Pancreas (tissue), 10 donors: ENCODE measurements at regions not wholly inside any gene's neighbourhood (a gene's known extent, or its start where the extent isn't known, plus 50 kb on each side); places are given as distances from the start of the nearest gene placed in this dataset.
"Not testable (repeated sequence)": the region's sequence is repeated elsewhere in the genome, so short reads cannot be mapped to it uniquely, and the experiment has no call there.

ENCODE experiments used
- ATAC-seq, 4 donors: fragments of 200-7000 bp; cut with Tn5 transposase; one replicate each; pipeline versions ENCODE4 v1.8.0 to v1.9.1; 2020; ENCODE audit warnings: mild to moderate bottlenecking in 4 of 4, moderate library complexity in 4 of 4
- DNase-seq, 6 donors: peaks; one replicate each; pipeline ENCODE4 v3.0.0-alpha.2; 2020
- FAIRE-seq: peaks from 2 replicates; lab custom pipeline; 2012; peaks lifted over from hg19 to GRCh38; lab: Jason Lieb, UNC
- H3K27ac ChIP-seq, 4 donors: fragments of 200-600 bp; sonication (generic); 1 replicate in 3 of 4; 2 replicates in 1 of 4; pipeline versions ENCODE4 v1.5.0 to v1.8.0; 2020
- H3K27me3 ChIP-seq, 4 donors: fragments of 200-600 bp; one replicate each; pipeline ENCODE4 v1.8.0; 2021
- H3K36me3 ChIP-seq, 3 donors: fragments of 200-600 bp; sonication (generic) in 1 of 3; one replicate each; pipeline versions ENCODE4 v1.5.0 to v1.8.0; 2020 to 2021
- H3K4me1 ChIP-seq, 3 donors: fragments of 200-600 bp; one replicate each; pipeline ENCODE4 v1.8.0; 2021
- H3K4me3 ChIP-seq, 4 donors: fragments of 200-600 bp; sonication (generic) in 2 of 4; one replicate each; pipeline versions ENCODE4 v1.5.0 to v1.8.0; 2020 to 2021
- H3K9me3 ChIP-seq, 4 donors: fragments of 200-600 bp; one replicate each; pipeline ENCODE4 v1.8.0; 2021
- WGBS, 2 donors: extraction: QIAGEN DNeasy Blood & Tissue Kit; methylation state at CpG; one replicate each; pipeline ENCODE4 v1.1.7; 2013; 5-methylcytosine and 5-hydroxymethylcytosine counted together
- intact Hi-C, 3 donors: fragments of 100-400 bp; cut with DNase I; formaldehyde crosslinking; loops; one replicate each; pipeline versions ENCODE4 v1.11.1 to v1.14.2; 2022
- TF ChIP-seq, protein P1 (sequence below), 4 donors: fragments of 200-600 bp; sonication (generic) in 3 of 4; IDR thresholded peaks; one replicate each; pipeline versions ENCODE4 v1.5.0 to v1.8.0; 2021; ENCODE audit warnings: antibody characterized with exemption in 4 of 4
- donor health status: healthy with polysubstance abuse.
- donor health status: DM: no; HTN: no; CAD: no; lungs with moderate emphysema.
- donor health status: DM: no; HTN: no; CAD: no.
- donor health status: control.
- donor health status: control.
- donor health status: Bipolar disorder and iron deficiency.
- donor health status: DM: yes; HTN: yes; CAD: no.
- donor health status: DM: no; HTN: no; CAD: no.
- donor health status: DM: no; HTN: no; CAD: no.
- donor health status: DM: yes; HTN: yes; CAD: no.

DNA sequence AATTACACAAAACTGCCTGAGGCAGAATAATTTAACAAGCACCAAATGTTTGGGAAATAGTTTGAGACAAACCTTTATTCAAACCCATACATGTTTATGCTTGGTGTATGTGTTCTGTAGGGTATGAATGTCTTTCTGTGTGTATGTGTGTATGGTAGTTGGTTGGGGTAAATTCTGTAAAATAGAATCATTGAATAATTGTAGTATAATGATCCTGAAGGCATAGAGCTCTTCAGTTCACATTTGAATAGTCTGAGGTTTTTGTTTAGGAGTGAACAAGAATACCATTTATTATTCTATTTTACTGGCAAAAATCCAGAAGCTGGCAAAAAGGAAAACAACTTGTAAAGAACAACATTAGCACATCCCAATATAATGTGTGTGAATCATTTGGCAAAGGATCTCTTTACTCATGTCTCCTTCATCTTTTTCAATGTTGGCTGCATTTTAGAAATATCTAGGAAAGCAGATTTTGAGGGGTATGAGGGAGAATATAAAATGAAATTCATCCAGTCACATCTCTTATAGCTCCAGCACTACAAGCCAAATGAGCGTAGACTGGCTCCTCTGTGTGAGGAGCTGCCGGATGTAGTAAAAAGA is 70.4 kb upstream of the XIST start:
- intact Hi-C loops, result no loop called here
- H3K27me3 ChIP-seq, result no peaks in the 10 kb centered on the region
- WGBS, 2 donors, result 74 to 88% methylated on average over 2 of the region's 2 CpGs
- DNase-seq (no peak), FAIRE-seq (no peak), ATAC-seq (no peak)
- H3K27ac ChIP-seq, result no peak overlapping the region
- H3K36me3 ChIP-seq, result no peaks in the 10 kb centered on the region
- TF ChIP-seq, protein P1, sequence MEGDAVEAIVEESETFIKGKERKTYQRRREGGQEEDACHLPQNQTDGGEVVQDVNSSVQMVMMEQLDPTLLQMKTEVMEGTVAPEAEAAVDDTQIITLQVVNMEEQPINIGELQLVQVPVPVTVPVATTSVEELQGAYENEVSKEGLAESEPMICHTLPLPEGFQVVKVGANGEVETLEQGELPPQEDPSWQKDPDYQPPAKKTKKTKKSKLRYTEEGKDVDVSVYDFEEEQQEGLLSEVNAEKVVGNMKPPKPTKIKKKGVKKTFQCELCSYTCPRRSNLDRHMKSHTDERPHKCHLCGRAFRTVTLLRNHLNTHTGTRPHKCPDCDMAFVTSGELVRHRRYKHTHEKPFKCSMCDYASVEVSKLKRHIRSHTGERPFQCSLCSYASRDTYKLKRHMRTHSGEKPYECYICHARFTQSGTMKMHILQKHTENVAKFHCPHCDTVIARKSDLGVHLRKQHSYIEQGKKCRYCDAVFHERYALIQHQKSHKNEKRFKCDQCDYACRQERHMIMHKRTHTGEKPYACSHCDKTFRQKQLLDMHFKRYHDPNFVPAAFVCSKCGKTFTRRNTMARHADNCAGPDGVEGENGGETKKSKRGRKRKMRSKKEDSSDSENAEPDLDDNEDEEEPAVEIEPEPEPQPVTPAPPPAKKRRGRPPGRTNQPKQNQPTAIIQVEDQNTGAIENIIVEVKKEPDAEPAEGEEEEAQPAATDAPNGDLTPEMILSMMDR (IDR thresholded peaks at IDR 0.05), result no peak
- H3K4me3 ChIP-seq, result no peak overlapping the region
- no peaks in the 10 kb centered on the region for H3K9me3 ChIP-seq
- H3K4me1 ChIP-seq, result no peaks in the 10 kb centered on the region

GRCh38 chrX:73916931-73917667 is 64.6 kb upstream of the XIST start:
- ATAC-seq (peak in 1 of 4 donors; percentile 54), FAIRE-seq (no peak), DNase-seq (no peak)
- intact Hi-C loops, result no loop called here
- Histone ChIP-seq H3K27me3 (no peaks in the 10 kb centered on the region), H3K36me3 (no peaks in the 10 kb centered on the region), H3K9me3 (no peaks in the 10 kb centered on the region), H3K4me1 (peaks cover 0 to 3% (median 0%) of the 10 kb centered on the region in 3 donors), H3K27ac (no peak overlapping the region), H3K4me3 (no peak overlapping the region)
- WGBS, 2 donors, result 91 to 98% methylated on average over 2 of the region's 2 CpGs
- TF ChIP-seq, protein P1 (IDR thresholded peaks at IDR 0.05), result no peak

- FAIRE-seq (no peak), DNase-seq (no peak), ATAC-seq (no peak)
- TF ChIP-seq, protein P1 (IDR thresholded peaks at IDR 0.05), result no peak
- Histone ChIP-seq H3K27ac (no peak overlapping the region), H3K9me3 (no peaks in the 10 kb centered on the region), H3K36me3 (no peaks in the 10 kb centered on the region), H3K4me3 (no peak overlapping the region), H3K27me3 (peaks cover 0 to 5% (median 0%) of the 10 kb centered on the region in 4 donors), H3K4me1 (peaks cover 0 to 3% (median 0%) of the 10 kb centered on the region in 3 donors)
- intact Hi-C loops, result no loop called here
These were observed 64.0 kb upstream of the XIST start for GRCh38 chrX:73916489-73916888.

- DNase-seq, H3K27ac ChIP-seq, H3K4me3 ChIP-seq, intact Hi-C loops, H3K9me3 ChIP-seq, H3K36me3 ChIP-seq, H3K27me3 ChIP-seq, FAIRE-seq, H3K4me1 ChIP-seq: not testable (repeated sequence)
- peak in 2 of 4 donors; percentile 31 to 70 for ATAC-seq
These were observed 62.3 kb upstream of the XIST start for GRCh38 chrX:73914792-73915191.

DNA sequence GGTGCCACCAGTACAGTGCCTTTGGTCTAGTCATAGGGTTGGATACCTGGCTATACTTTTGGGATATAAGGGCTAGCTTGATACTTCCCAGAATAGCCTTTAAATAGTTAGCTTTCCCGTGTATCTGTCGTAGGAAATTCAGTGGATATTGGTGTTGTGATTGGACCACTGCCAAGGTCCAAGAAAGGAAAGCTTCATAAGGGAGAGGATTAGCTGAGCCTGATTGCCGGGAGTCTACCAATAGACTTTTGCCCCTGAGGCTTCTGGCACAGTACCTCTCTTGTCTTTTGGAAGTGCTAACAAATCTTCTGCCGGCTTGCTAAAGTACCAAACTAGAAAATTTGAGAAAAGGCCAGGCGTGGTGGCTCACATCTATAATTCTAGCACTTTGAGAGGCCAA is 61.1 kb upstream of the XIST start:
- no peaks in the 10 kb centered on the region for H3K9me3 ChIP-seq
- TF ChIP-seq, protein P1 (IDR thresholded peaks at IDR 0.05), result no peak
- no peaks in the 10 kb centered on the region for H3K36me3 ChIP-seq
- H3K27ac ChIP-seq, result no peak overlapping the region
- intact Hi-C loops, result no loop called here
- H3K4me1 ChIP-seq, result peaks cover 0 to 3% (median 0%) of the 10 kb centered on the region in 3 donors
- DNase-seq (no peak), FAIRE-seq (no peak), ATAC-seq (no peak)
- H3K27me3 ChIP-seq, result peaks cover 0 to 6% (median 0%) of the 10 kb centered on the region in 4 donors
- no peak overlapping the region for H3K4me3 ChIP-seq
- WGBS, 2 donors, result 45 to 61% methylated on average over 5 of the region's 5 CpGs

GRCh38 chrX:73911946-73912345 is 59.4 kb upstream of the XIST start:
- FAIRE-seq, intact Hi-C loops: not testable (repeated sequence)
- WGBS, 2 donors, result 76 to 84% methylated on average over 5 of the region's 5 CpGs

DNA sequence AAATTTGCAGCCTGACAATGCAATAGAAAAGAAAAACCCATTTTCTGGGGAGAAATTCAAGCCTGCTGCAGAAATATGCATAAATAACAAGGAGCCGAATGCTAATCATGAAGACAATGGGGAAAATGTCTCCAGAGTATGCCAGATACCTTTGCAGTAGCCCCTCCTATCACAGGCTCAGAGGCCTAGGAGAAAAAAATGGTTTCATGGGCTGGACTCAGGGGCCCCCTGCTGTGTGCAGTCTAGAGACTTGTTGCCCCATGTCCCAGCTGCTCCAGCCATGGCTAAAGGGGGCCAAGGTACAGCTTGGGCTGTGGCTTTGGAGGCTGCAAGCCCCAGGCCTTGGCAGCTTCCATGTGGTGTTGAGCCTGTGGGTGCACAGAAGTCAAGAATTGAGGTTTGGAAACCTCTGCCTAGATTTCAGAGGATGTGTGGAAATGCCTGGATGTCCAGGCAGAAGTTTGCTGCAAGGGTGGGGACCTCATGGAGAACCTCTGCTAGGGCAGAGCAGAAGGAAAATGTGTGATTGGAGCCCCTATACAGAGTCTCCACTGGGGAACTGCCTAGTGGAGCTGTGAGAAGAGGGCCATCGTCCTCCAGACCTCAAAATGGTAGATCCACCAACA is 53.3 kb upstream of the XIST start:
- H3K9me3 ChIP-seq, H3K4me1 ChIP-seq, H3K36me3 ChIP-seq, H3K27ac ChIP-seq, H3K4me3 ChIP-seq, FAIRE-seq, ATAC-seq, H3K27me3 ChIP-seq, DNase-seq, intact Hi-C loops: not testable (repeated sequence)
- 34 to 67% methylated on average over 2 of the region's 2 CpGs for WGBS, 2 donors

More at GRCh38 chrX:73911946-73912345, 59.4 kb upstream of the XIST start:
- not testable (repeated sequence) for ATAC-seq, DNase-seq, H3K27ac ChIP-seq, H3K36me3 ChIP-seq, H3K4me1 ChIP-seq, H3K4me3 ChIP-seq, H3K27me3 ChIP-seq, H3K9me3 ChIP-seq
